GM12878 (cell line): ENCODE measurements at regions not wholly inside any gene's neighbourhood (a gene's known extent, or its start where the extent isn't known, plus 50 kb on each side); places are given as distances from the start of the nearest gene placed in this dataset.

Source experiments
- ATAC-seq: fragments of 200-7000 bp; cut with Tn5 transposase; 3 replicates; pipeline ENCODE4 v1.9.1; 2020; ENCODE audit warnings: mild to moderate bottlenecking, moderate library complexity
- BruUV-seq: library from RNA; stranded (reverse); fragments of 400-500 nt; replicated peaks from 2 replicates; lab custom pipeline; 2021; lab: Mats Ljungman, UMichigan
- CTCF ChIA-PET: fragments of 300-600 bp; sonication (Branson Sonifier 250); formaldehyde crosslinking; extraction: SDS; loops from one replicate; lab custom pipeline; 2021; ENCODE audit warnings: inconsistent platforms; lab: Yijun Ruan, JAX
- POLR2A ChIA-PET: fragments of 350-600 bp; formaldehyde crosslinking; extraction: SDS; loops from one replicate; lab custom pipeline; 2021; ENCODE audit warnings: inconsistent platforms; lab: Charles Lee
- RAD21 ChIA-PET: fragments of 300-600 bp; sonication (Branson Sonifier 250); formaldehyde crosslinking; loops from one replicate; lab custom pipeline; 2023; ENCODE audit warnings: antibody characterized with exemption; ENCODE audit not compliant: unreplicated experiment; lab: Charles Lee
- SMC1A ChIA-PET: fragments of 300-600 bp; sonication (Branson Sonifier 250); formaldehyde crosslinking; loops from one replicate; lab custom pipeline; 2023; ENCODE audit not compliant: unreplicated experiment, uncharacterized antibody; lab: Charles Lee
- DNase-seq: peaks from one replicate; pipeline ENCODE4 v3.0.0-alpha.2; 2011; ENCODE audit warnings: low read depth, low spot score
- FAIRE-seq: peaks from 3 replicates; lab custom pipeline; 2011; peaks lifted over from hg19 to GRCh38; lab: Jason Lieb, UNC
- H2AFZ ChIP-seq: 2 replicates; pipeline ENCODE4 v1.6.0; 2011; ENCODE audit warnings: low read depth, low read length, control low read depth; ENCODE audit not compliant: control insufficient read depth
- H3K27ac ChIP-seq: 2 replicates; pipeline ENCODE4 v1.5.1; 2011; ENCODE audit warnings: control low read depth; ENCODE audit not compliant: control insufficient read depth, insufficient read depth
- H3K27me3 ChIP-seq, 2 experiments: replicated peaks in 1 of 2; 2 replicates each; pipeline versions ENCODE4 v1.6.0 to v1.6.1; 2011; ENCODE audit warnings: low read length in 1 of 2; ENCODE audit not compliant: control insufficient read depth in 2 of 2, insufficient read depth in 2 of 2
- H3K36me3 ChIP-seq, 2 experiments: 2 replicates each; pipeline ENCODE4 v1.5.1; 2011; ENCODE audit warnings: low read length in 1 of 2; ENCODE audit not compliant: control insufficient read depth in 2 of 2, insufficient read depth in 2 of 2
- H3K4me1 ChIP-seq: 2 replicates; pipeline ENCODE4 v1.6.1; 2011; ENCODE audit warnings: mild to moderate bottlenecking, low read length, moderate library complexity, mixed read lengths; ENCODE audit not compliant: control insufficient read depth, insufficient read depth
- H3K4me2 ChIP-seq: 2 replicates; pipeline ENCODE4 v1.6.0; 2011; ENCODE audit warnings: control low read depth; ENCODE audit not compliant: control insufficient read depth, insufficient read depth
- H3K4me3 ChIP-seq: fragments of 200-600 bp; sonication (generic); 2 replicates; pipeline ENCODE4 v1.5.1; 2016
- H3K79me2 ChIP-seq: 2 replicates; pipeline ENCODE4 v1.6.0; 2011; ENCODE audit warnings: low read length; ENCODE audit not compliant: control insufficient read depth, insufficient read depth
- H3K9ac ChIP-seq: 2 replicates; pipeline ENCODE4 v1.8.0; 2011; ENCODE audit warnings: low read length, control low read depth, mixed read lengths; ENCODE audit not compliant: control insufficient read depth, insufficient read depth
- H3K9me3 ChIP-seq: replicated peaks from 3 replicates; pipeline ENCODE4 v1.5.1; 2011; ENCODE audit warnings: mild to moderate bottlenecking, low read length; ENCODE audit not compliant: control insufficient read depth, insufficient read depth
- H4K20me1 ChIP-seq: 2 replicates; pipeline ENCODE4 v1.6.0; 2011; ENCODE audit not compliant: control insufficient read depth, insufficient read depth
- BCL11A ChIP-seq: IDR thresholded peaks from 2 replicates; pipeline ENCODE4 v1.6.1; 2011; ENCODE audit warnings: low read depth, low read length
- BHLHE40 ChIP-seq, 2 experiments: fragments of 450-650 bp in 1 of 2; IDR thresholded peaks; 2 replicates each; pipeline ENCODE4 v1.6.1; 2011 to 2017; ENCODE audit warnings: low read depth in 2 of 2, borderline replicate concordance in 1 of 2, improper control_type of control experiment in 1 of 2, low read length in 1 of 2, mild to moderate bottlenecking in 1 of 2
- CEBPB ChIP-seq, 2 experiments: fragments of 150-350 bp in 1 of 2; IDR thresholded peaks; 2 replicates each; pipeline ENCODE4 v1.6.1; 2012 to 2014; ENCODE audit warnings: low read depth in 2 of 2, low read length in 2 of 2, borderline replicate concordance in 1 of 2, inconsistent platforms in 1 of 2
- EGR1 ChIP-seq, 2 experiments: IDR thresholded peaks; 1 replicate in 1 of 2; 2 replicates in 1 of 2; pipeline ENCODE4 v1.6.1; 2011 to 2012; ENCODE audit warnings: low read depth in 2 of 2, low read length in 2 of 2, borderline replicate concordance in 1 of 2, mild to moderate bottlenecking in 1 of 2, moderate library complexity in 1 of 2
- IKZF2 ChIP-seq, 2 experiments: fragments of 450-650 bp; IDR thresholded peaks; 2 replicates each; pipeline ENCODE4 v1.6.1; 2017; ENCODE audit warnings: mild to moderate bottlenecking in 2 of 2, moderate library complexity in 2 of 2
- IRF5 ChIP-seq: fragments of 450-650 bp; IDR thresholded peaks from 2 replicates; pipeline ENCODE4 v1.6.1; 2017; ENCODE audit warnings: borderline replicate concordance
- MEF2A ChIP-seq: IDR thresholded peaks from 2 replicates; pipeline ENCODE4 v1.6.1; 2011; ENCODE audit warnings: low read depth, mild to moderate bottlenecking, low read length, moderate library complexity; ENCODE audit not compliant: insufficient read depth
- PML ChIP-seq: IDR thresholded peaks from 2 replicates; pipeline ENCODE4 v1.6.1; 2012; ENCODE audit warnings: low read length, inconsistent platforms
- POLR2AphosphoS5 ChIP-seq: IDR thresholded peaks from 2 replicates; pipeline ENCODE4 v1.6.1; 2011; ENCODE audit warnings: mild to moderate bottlenecking, low read length, inconsistent platforms
- RUNX3 ChIP-seq: IDR thresholded peaks from 2 replicates; pipeline ENCODE4 v1.6.1; 2012; ENCODE audit warnings: low read length, inconsistent platforms
- SRF ChIP-seq, 2 experiments: IDR thresholded peaks; 2 replicates each; pipeline ENCODE4 v1.6.1; 2011; ENCODE audit warnings: low read depth in 2 of 2, low read length in 2 of 2, mild to moderate bottlenecking in 1 of 2, moderate library complexity in 1 of 2
- SUPT20H ChIP-seq: IDR thresholded peaks from 2 replicates; pipeline ENCODE4 v1.6.1; 2011; ENCODE audit warnings: low read depth, mild to moderate bottlenecking, low read length, moderate library complexity, borderline replicate concordance; ENCODE audit not compliant: control insufficient read depth
- TAF1 ChIP-seq: IDR thresholded peaks from 2 replicates; pipeline ENCODE4 v1.6.1; 2011; ENCODE audit warnings: mild to moderate bottlenecking, low read depth, low read length, borderline replicate concordance
- TCF3 ChIP-seq: IDR thresholded peaks from 2 replicates; pipeline ENCODE4 v1.6.1; 2012; ENCODE audit warnings: low read depth, mild to moderate bottlenecking, low read length, borderline replicate concordance; ENCODE audit not compliant: insufficient read depth
- ZNF384 ChIP-seq: IDR thresholded peaks from 2 replicates; pipeline ENCODE4 v1.6.1; 2012; ENCODE audit warnings: low read depth, mild to moderate bottlenecking, low read length, improper control_type of control experiment, borderline replicate concordance
- WGBS: methylation state at CpG from one replicate; pipeline ENCODE4 v1.1.6; 2016; ENCODE audit warnings: low lambda C conversion rate; ENCODE audit not compliant: insufficient replicate concordance, insufficient coverage; ENCODE audit errors: missing lambda C conversion rate; 5-methylcytosine and 5-hydroxymethylcytosine counted together
- in situ Hi-C: fragments of 300-500 bp; cut with MboI; formaldehyde crosslinking; loops from 9 replicates; pipeline ENCODE4 v1.14.3; 2018; ENCODE audit warnings: mixed read lengths
- intact Hi-C: fragments of 100-400 bp; cut with micrococcal nuclease; formaldehyde crosslinking; loops from one replicate; pipeline ENCODE4 v1.14.2; 2022; ENCODE audit not compliant: unreplicated experiment
- TF ChIP-seq, protein P1 (sequence below): IDR thresholded peaks from 2 replicates; pipeline ENCODE4 v1.6.1; 2012; ENCODE audit warnings: low read length, inconsistent platforms

DNA sequence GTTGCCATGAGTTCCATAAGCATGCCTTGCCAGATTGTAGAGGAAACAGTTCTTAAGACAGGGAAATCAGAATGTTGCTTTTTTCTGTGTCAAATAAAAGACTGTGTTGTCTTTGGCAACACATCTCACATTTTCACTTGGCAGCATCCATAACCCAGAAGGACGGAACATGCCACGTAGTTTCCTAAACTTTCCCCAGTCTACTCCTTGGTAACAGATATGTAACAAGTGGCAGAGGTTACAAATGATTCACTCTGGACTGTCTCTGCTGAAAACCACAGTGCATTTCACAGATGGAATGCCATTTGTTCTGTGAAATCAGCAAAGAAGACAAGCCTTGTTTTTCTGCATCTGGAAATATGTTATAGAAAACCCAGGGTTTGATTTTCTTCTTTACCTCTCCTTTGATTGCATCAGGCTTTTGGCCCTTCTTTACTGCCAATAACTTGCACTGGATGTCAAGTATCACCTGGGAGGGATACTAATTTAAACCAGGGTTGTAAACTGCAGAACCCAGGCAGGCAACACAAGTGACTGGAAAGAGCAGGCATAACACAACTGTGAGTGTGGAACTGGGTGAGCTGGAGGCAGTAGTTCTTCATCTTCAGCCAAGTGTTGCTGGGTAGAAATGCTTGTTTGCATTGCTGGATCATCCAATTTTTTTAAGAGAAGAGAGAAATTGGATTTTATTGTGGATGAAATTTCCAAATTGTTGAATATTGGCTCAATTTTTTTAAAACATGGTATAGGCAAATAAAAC lies 124.4 kb upstream of the FOXB1 start:
- Histone ChIP-seq H2AFZ (no peak overlapping the region), H3K9ac (no peak overlapping the region), H3K4me1 (no peaks in the 10 kb centered on the region), H3K79me2 (no peaks in the 10 kb centered on the region), H3K4me2 (no peak overlapping the region), H3K4me3 (no peak overlapping the region), H3K9me3 (no peaks in the 10 kb centered on the region), H3K36me3 (no peaks in the 10 kb centered on the region), H4K20me1 (no peaks in the 10 kb centered on the region), H3K27me3 (peaks cover 2 to 4% of the 10 kb centered on the region in 2 experiments; a peak in 3 of 4 replicates), H3K27ac (no peak overlapping the region)
- ChIA-PET CTCF (interaction anchor here (0.5 kb wide), 1 partner anchor 1781 kb away, joined by 7 read pairs; no protein-coding TSS in a partner anchor), SMC1A (no interaction called here), RAD21 (no interaction called here), POLR2A (no interaction called here)
- intact Hi-C loops = no loop called here
- no TSS peak for BruUV-seq
- in situ Hi-C loops = no loop called here
- FAIRE-seq (no peak), DNase-seq (no peak), ATAC-seq (no peak)
- TF ChIP-seq IKZF2 (IDR thresholded peaks at IDR 0.05) (no peak), RUNX3 (no peak), IRF5 (no peak), TCF3 (no peak), BCL11A (no peak), TAF1 (no peak), BHLHE40 (IDR thresholded peaks at IDR 0.05; ENCODE audit: borderline replicate concordance in 1 of 2, low read depth in 2 of 2, low read length in 1 of 2) (no peak), EGR1 (IDR thresholded peaks at IDR 0.05; ENCODE audit: borderline replicate concordance in 1 of 2, low read depth in 2 of 2, low read length in 2 of 2) (no peak), SUPT20H (no peak), CEBPB (IDR thresholded peaks at IDR 0.05; ENCODE audit: borderline replicate concordance in 1 of 2, low read depth in 2 of 2, low read length in 2 of 2) (no peak), PML (no peak), POLR2AphosphoS5 (no peak), ZNF384 (no peak), SRF (IDR thresholded peaks at IDR 0.05; ENCODE audit: low read depth in 2 of 2, low read length in 2 of 2) (no peak), MEF2A (no peak)
- TF ChIP-seq, protein P1, sequence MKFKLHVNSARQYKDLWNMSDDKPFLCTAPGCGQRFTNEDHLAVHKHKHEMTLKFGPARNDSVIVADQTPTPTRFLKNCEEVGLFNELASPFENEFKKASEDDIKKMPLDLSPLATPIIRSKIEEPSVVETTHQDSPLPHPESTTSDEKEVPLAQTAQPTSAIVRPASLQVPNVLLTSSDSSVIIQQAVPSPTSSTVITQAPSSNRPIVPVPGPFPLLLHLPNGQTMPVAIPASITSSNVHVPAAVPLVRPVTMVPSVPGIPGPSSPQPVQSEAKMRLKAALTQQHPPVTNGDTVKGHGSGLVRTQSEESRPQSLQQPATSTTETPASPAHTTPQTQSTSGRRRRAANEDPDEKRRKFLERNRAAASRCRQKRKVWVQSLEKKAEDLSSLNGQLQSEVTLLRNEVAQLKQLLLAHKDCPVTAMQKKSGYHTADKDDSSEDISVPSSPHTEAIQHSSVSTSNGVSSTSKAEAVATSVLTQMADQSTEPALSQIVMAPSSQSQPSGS = no peak
- 0% methylated on average over 2 of the region's 2 CpGs for WGBS
